Fibroblast of mammary gland (primary cell): ENCODE measurements at regions not wholly inside any gene's neighbourhood (a gene's known extent, or its start where the extent isn't known, plus 50 kb on each side); places are given as distances from the start of the nearest gene placed in this dataset.

Experiments used
- DNase-seq: peaks from one replicate; pipeline ENCODE4 v3.0.0-alpha.2; 2010; ENCODE audit warnings: low read depth
- H3K4me3 ChIP-seq: 2 replicates; pipeline ENCODE4 v1.5.1; 2011; ENCODE audit warnings: low read depth, mild to moderate bottlenecking, low read length, moderate library complexity; ENCODE audit not compliant: control insufficient read depth
- TF ChIP-seq, protein P1 (sequence below): conservative IDR thresholded peaks from 2 replicates; pipeline ENCODE4 v1.5.1; 2011; ENCODE audit warnings: low read depth, low read length, inconsistent platforms; ENCODE audit not compliant: control insufficient read depth, insufficient read depth

DNA sequence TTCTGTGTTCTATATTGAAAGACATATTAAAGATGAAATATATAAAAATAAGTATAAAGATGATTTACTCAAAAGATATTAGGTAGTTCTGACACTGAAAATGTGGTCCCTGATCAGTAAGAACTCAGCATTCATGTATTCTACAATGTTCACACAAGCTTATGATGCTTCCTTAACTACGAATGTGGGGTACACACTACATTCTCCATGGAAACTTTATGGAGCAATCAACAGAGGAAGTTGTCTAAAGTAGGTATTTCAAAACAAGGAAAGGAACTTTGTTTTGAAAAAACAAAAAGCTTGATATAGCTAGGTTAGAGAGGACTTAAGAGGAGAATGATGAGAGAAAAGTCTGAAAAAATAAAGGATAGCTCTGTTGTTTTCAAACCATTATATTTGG is 119.7 kb upstream of the RGS18 start:
- no peak for DNase-seq
- H3K4me3 ChIP-seq: no peak overlapping the region
- TF ChIP-seq, protein P1, sequence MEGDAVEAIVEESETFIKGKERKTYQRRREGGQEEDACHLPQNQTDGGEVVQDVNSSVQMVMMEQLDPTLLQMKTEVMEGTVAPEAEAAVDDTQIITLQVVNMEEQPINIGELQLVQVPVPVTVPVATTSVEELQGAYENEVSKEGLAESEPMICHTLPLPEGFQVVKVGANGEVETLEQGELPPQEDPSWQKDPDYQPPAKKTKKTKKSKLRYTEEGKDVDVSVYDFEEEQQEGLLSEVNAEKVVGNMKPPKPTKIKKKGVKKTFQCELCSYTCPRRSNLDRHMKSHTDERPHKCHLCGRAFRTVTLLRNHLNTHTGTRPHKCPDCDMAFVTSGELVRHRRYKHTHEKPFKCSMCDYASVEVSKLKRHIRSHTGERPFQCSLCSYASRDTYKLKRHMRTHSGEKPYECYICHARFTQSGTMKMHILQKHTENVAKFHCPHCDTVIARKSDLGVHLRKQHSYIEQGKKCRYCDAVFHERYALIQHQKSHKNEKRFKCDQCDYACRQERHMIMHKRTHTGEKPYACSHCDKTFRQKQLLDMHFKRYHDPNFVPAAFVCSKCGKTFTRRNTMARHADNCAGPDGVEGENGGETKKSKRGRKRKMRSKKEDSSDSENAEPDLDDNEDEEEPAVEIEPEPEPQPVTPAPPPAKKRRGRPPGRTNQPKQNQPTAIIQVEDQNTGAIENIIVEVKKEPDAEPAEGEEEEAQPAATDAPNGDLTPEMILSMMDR: no peak

DNA sequence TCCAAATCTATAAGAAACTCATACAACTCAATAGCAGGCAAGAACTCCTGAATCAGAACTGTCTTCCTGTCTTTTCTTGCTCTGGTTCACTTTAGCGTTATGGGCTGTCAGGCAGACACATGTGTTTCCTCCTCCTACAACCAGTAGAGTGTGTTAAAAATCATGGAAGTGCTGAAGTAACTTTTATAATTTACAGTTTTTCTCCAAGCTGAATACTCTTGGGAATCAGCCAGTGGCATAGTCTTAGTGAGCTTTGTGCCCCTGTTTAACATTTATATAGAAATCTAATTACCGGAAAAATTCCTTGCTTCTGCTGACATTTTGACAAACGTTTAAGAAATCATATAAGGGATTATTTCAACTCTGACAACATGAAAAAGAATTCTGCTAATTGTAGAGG is 113.1 kb upstream of the RGS18 start:
- H3K4me3 ChIP-seq: no peak overlapping the region
- TF ChIP-seq, protein P1: no peak
- no peak for DNase-seq

DNA sequence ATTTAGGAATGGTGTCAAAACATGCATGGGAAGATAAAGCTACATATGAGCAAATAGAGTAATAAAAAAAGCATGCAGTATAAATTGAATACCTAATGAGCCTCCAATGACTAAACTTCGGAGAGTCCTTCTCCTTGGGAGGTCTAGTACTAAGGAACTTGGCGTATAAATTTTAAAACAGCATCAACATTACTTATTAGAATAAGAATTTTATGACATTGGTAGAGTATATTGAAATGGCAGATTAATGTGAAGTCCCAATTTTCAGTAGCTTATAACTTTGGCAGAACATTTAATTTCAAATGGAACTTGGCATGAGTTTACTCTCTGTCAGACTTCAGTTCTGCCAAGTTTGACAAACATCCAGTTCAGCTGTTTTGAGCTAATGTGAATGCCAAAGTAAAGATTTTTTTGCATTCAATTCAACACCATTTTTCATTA is 104.7 kb upstream of the RGS18 start:
- H3K4me3 ChIP-seq: no peak overlapping the region
- TF ChIP-seq, protein P1: no peak
- DNase-seq: no peak

DNA sequence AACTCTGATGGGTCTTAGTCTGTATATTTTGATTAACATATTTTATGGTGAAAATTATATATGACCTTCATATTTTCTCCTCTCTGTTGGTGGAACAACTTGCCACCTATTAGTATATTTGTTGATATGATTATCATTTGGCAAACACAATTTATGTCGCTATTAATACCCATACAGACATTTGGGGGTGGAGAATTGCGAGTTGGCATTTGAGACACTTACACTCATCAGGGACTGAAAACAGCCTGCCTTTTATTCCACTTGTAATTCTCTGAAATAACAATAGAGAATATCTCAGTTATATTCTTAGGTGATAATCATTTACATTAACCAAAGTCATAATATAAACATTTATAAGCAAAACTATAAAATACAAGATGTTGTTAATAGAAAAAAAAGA is 100.5 kb upstream of the RGS18 start:
- DNase-seq: no peak
- TF ChIP-seq, protein P1: no peak
- H3K4me3 ChIP-seq: no peak overlapping the region

DNA sequence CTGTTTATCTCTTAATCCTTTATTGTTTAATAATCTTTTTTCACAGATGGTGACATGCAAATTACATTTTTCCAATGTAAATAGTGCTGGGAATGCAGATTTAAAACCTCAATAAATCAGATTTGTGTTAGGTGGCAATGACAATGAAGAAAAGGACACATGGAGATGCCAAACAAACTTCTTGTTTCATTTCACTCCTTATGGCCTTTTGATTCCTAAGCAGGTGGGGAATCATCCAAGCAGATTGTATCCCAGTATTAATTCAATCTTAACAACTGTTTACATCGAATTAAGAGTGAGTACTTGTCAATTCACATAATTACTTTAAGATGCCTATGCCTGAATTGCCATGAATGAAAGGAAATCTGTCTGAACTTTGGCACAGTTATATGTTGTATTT is 98.9 kb upstream of the RGS18 start:
- no peak for DNase-seq
- H3K4me3 ChIP-seq: no peak overlapping the region
- TF ChIP-seq, protein P1: no peak

DNA sequence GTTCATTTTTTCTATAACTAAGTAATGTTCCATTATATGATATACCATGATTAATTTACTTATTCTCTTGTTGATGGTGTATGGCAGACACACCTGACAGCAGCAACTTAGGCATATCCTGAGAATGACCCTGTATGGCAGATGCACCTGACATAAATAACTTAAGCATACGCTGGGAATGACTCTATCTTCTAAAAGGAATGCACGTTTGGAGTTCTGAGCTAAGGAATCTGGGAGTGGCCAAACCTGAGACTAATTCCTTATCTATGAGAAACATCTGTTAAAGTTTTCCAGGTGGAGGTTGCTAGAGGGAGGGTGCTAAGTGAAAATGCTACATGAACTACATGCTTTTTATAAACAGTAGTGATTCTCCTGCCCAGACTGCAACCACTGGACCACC is 96.7 kb upstream of the RGS18 start:
- no peak overlapping the region for H3K4me3 ChIP-seq
- TF ChIP-seq, protein P1: no peak
- no peak for DNase-seq

DNA sequence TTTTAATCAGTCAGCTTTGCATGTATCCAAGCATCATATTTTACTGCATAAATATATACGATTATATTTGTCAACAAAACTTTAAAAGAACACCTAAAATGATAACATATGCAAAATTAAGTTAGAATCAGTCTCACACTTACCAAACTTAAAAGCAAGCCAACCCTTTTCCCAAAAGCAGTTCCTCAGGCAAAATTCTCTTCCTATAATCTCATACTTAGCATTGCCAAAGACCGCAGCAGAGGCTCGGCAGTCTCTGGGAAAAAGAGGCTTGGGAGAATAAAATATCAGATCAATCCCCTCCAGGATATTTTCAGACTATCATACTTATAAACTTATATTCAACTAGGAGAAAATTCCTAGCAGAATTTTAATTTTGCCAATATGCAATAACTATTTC is 93.2 kb upstream of the RGS18 start:
- TF ChIP-seq, protein P1: no peak
- H3K4me3 ChIP-seq: no peak overlapping the region
- no peak for DNase-seq
